ENCODE measurements at regions not wholly inside any gene's neighbourhood (a gene's known extent, or its start where the extent isn't known, plus 50 kb on each side); places are given as distances from the start of the nearest gene placed in this dataset.

DNA sequence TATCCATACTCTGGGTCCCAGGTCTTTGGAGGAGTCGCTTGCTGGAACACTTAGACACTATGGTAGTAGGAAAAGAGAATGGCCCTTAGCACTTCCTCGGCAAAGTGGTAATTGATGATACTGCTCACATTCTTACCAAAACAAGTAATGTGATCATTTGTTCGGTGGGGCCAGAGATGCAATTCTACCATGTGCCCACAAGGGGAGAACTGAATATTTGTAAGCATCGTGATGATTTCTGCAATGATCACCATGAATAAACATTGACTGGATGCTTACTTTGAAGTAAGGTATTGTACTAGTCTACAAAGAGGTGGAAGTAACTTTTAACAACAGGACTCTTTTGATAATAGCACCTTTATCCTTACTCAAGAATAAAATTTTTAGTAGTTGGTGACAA lies 109.7 kb downstream of the CD8B2 start:
- DNase-seq (no peak), ATAC-seq (no peak)
- Histone ChIP-seq H3K27me3 (ENCODE audit: control insufficient read depth, insufficient read depth) (no peaks in the 10 kb centered on the region), H3K4me1 (ENCODE audit: control insufficient read depth, insufficient read depth, low read length) (no peaks in the 10 kb centered on the region), H3K9me3 (ENCODE audit: control insufficient read depth, low read length) (no peaks in the 10 kb centered on the region), H3K4me3 (ENCODE audit: low read length) (no peak overlapping the region), H3K27ac (ENCODE audit: low read length) (no peak overlapping the region)
- intact Hi-C loops (cut with DNase I), result no loop called here
- 58% methylated on average over 4 of the region's 4 CpGs for WGBS

- no peak for DNase-seq
- WGBS, result 89% methylated on average over 3 of the region's 3 CpGs
- no peaks in the 10 kb centered on the region for H3K9me3 ChIP-seq (ENCODE audit: control insufficient read depth, low read length)
- ATAC-seq, result no peak
- no peak overlapping the region for H3K4me3 ChIP-seq (ENCODE audit: low read length)
- H3K4me1 ChIP-seq (ENCODE audit: control insufficient read depth, insufficient read depth, low read length), result no peaks in the 10 kb centered on the region
- H3K27ac ChIP-seq (ENCODE audit: low read length), result no peak overlapping the region
- no peaks in the 10 kb centered on the region for H3K27me3 ChIP-seq (ENCODE audit: control insufficient read depth, insufficient read depth)
- intact Hi-C loops (cut with DNase I), result no loop called here
Observed at GRCh38 chr2:106599540-106599939, 112.4 kb downstream of the CD8B2 start.

DNA sequence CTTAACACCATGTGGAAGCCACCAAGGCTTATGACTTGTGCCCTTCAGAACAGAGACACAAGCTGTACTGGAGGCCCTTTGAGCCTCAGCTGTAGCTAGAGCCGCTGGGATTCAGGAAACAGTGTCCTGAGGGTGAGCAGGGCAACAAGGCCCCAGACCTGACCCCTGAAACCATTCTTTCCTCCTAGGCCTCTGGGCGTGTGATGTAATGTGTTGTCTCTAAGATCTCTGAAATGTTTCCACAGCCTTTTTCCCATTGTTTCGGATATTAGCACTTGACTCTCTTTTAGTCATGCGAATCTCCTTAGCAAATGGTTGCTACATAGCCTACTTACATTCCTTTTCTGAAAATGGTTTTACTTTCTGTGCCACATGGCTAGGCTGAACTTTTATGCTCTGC lies 114.9 kb downstream of the CD8B2 start:
- ATAC-seq, result no peak
- Histone ChIP-seq H3K4me3 (ENCODE audit: low read length) (no peak overlapping the region), H3K4me1 (ENCODE audit: control insufficient read depth, insufficient read depth, low read length) (no peaks in the 10 kb centered on the region), H3K27ac (ENCODE audit: low read length) (no peak overlapping the region), H3K9me3 (ENCODE audit: control insufficient read depth, low read length) (no peaks in the 10 kb centered on the region), H3K27me3 (ENCODE audit: control insufficient read depth, insufficient read depth) (no peaks in the 10 kb centered on the region)
- 79% methylated on average over 4 of the region's 4 CpGs for WGBS
- DNase-seq, result no peak
- intact Hi-C loops (cut with DNase I), result no loop called here

DNA sequence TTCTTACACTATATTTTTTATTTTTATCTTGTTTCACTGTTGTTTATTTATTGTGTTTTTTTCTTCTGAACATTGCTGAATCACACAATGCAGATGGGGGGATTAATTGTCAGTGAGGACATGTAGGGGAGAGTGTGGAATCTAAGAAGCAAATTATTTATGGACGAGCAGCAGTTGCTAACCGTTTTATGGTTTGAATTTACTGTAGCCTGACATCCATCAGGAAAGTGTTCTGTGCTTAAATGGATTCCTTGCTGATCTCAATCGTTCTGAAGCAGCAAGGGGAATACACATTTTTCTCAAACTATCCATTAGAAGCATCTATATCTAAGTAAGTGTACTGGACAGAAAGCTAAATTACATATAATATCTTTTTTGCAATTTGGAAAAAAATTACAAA lies 119.5 kb downstream of the CD8B2 start:
- no peak overlapping the region for H3K27ac ChIP-seq (ENCODE audit: low read length)
- 78% methylated on average over 3 of the region's 3 CpGs for WGBS
- no peaks in the 10 kb centered on the region for H3K9me3 ChIP-seq (ENCODE audit: control insufficient read depth, low read length)
- no peaks in the 10 kb centered on the region for H3K27me3 ChIP-seq (ENCODE audit: control insufficient read depth, insufficient read depth)
- DNase-seq (no peak), ATAC-seq (no peak)
- H3K4me1 ChIP-seq (ENCODE audit: control insufficient read depth, insufficient read depth, low read length), result no peaks in the 10 kb centered on the region
- intact Hi-C loops (cut with DNase I), result no loop called here
- no peak overlapping the region for H3K4me3 ChIP-seq (ENCODE audit: low read length)

- Histone ChIP-seq H3K9me3 (ENCODE audit: control insufficient read depth, low read length) (no peaks in the 10 kb centered on the region), H3K4me3 (ENCODE audit: low read length) (no peak overlapping the region), H3K27me3 (ENCODE audit: control insufficient read depth, insufficient read depth) (no peaks in the 10 kb centered on the region), H3K27ac (ENCODE audit: low read length) (no peak overlapping the region), H3K4me1 (ENCODE audit: control insufficient read depth, insufficient read depth, low read length) (no peaks in the 10 kb centered on the region)
- no peak for ATAC-seq
- DNase-seq, result no peak
- intact Hi-C loops (cut with DNase I), result no loop called here
- 93% methylated on average over 1 of the region's 1 CpG for WGBS
Observed at GRCh38 chr2:106607371-106607770, 120.2 kb downstream of the CD8B2 start.

- H3K9me3 ChIP-seq (ENCODE audit: control insufficient read depth, low read length), result no peaks in the 10 kb centered on the region
- H3K4me3 ChIP-seq (ENCODE audit: low read length), result no peak overlapping the region
- ATAC-seq (no peak), DNase-seq (no peak)
- H3K27me3 ChIP-seq (ENCODE audit: control insufficient read depth, insufficient read depth), result no peaks in the 10 kb centered on the region
- WGBS, result 85% methylated on average over 2 of the region's 2 CpGs
- no peak overlapping the region for H3K27ac ChIP-seq (ENCODE audit: low read length)
- no peaks in the 10 kb centered on the region for H3K4me1 ChIP-seq (ENCODE audit: control insufficient read depth, insufficient read depth, low read length)
- intact Hi-C loops (cut with DNase I), result no loop called here
Observed at GRCh38 chr2:106609780-106610179, 122.6 kb downstream of the CD8B2 start.

DNA sequence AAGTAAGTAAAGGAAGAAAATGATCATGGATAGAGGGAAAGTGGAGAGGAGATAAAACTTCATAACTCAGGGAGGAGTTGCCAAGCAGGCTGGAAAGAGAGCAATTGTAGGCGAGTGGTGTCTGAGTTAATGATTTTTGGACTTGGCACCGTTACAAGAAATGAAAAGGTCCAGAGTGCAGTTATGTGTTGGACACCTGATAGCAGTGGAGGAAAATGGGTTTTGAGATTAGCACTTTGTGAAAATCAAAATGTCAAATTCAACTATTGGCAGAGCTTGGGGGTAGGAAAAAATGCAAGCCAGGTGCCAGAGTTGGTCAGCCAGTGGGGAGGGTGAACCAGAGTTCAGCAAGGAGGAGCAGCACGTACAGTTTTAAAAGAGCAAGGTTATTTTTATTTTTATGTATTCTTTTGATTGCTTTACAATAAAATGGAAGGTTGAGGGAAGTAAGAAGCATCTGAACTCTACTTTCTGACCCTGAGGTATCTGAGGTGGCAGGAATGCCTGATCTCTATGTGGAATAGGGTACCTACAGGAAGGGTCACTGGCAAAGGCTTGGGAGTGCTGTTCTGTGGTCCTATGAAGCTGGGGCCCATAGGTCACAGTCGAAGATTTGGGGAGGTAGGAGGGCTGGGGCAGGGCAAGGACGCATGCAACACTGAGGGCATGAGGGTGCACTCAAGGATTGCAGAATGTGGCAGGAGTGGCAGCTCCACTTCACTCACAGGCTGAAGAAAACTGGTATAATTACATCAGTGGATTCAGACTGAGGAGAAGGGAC lies 127.5 kb downstream of the CD8B2 start:
- intact Hi-C loops (cut with DNase I), result no loop called here
- peak; percentile 70 to 75 for ATAC-seq
- peak overlapping the region; percentile 30 for H3K27ac ChIP-seq (ENCODE audit: low read length)

DNA sequence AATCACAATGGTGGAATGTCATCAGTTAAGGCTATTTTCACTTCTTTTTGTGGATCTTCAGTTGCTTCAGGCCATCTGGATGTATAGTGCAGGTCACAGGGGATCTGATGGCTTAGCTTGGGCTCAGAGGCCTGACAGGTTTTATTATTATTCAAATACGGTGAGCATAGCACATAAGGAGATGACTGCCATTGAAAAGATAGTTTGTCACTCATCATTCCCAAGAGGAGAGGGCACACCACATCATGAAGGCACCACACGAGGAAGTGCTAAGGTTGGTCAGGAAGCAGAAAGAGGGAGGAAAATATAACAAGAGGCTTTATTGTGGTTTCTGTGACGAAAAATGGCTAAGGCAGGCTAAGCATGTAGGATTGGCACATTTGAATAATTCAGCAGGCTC lies 131.4 kb downstream of the CD8B2 start:
- ATAC-seq, result no peak
- WGBS, result 71% methylated on average over 3 of the region's 3 CpGs

More for the DNA sequence above, 127.5 kb downstream of the CD8B2 start:
- H3K27me3 ChIP-seq (ENCODE audit: control insufficient read depth, insufficient read depth), result no peaks in the 10 kb centered on the region
- no peak overlapping the region for H3K4me3 ChIP-seq (ENCODE audit: low read length)
- H3K9me3 ChIP-seq (ENCODE audit: control insufficient read depth, low read length), result no peaks in the 10 kb centered on the region
- 40% methylated on average over 5 of the region's 5 CpGs for WGBS
- H3K4me1 ChIP-seq (ENCODE audit: control insufficient read depth, insufficient read depth, low read length), result peaks cover 2% of the 10 kb centered on the region
- no peak for DNase-seq

GRCh38 chr2:106623456-106623855 lies 136.3 kb downstream of the CD8B2 start:
- no peak overlapping the region for H3K4me3 ChIP-seq (ENCODE audit: low read length)
- no peak overlapping the region for H3K27ac ChIP-seq (ENCODE audit: low read length)
- WGBS, result 78% methylated on average over 2 of the region's 2 CpGs
- no peaks in the 10 kb centered on the region for H3K27me3 ChIP-seq (ENCODE audit: control insufficient read depth, insufficient read depth)
- no peaks in the 10 kb centered on the region for H3K9me3 ChIP-seq (ENCODE audit: control insufficient read depth, low read length)
- ATAC-seq (no peak), DNase-seq (no peak)
- intact Hi-C loops (cut with DNase I), result no loop called here
- H3K4me1 ChIP-seq (ENCODE audit: control insufficient read depth, insufficient read depth, low read length), result no peaks in the 10 kb centered on the region

More for the DNA sequence above, 131.4 kb downstream of the CD8B2 start:
- intact Hi-C loops (cut with DNase I), result no loop called here
- DNase-seq, result no peak
- Histone ChIP-seq H3K27ac (ENCODE audit: low read length) (no peak overlapping the region), H3K4me1 (ENCODE audit: control insufficient read depth, insufficient read depth, low read length) (peaks cover 2% of the 10 kb centered on the region), H3K9me3 (ENCODE audit: control insufficient read depth, low read length) (no peaks in the 10 kb centered on the region), H3K27me3 (ENCODE audit: control insufficient read depth, insufficient read depth) (no peaks in the 10 kb centered on the region), H3K4me3 (ENCODE audit: low read length) (no peak overlapping the region)

- WGBS, result 83% methylated on average over 2 of the region's 2 CpGs
- intact Hi-C loops (cut with DNase I), result no loop called here
- Histone ChIP-seq H3K27me3 (ENCODE audit: control insufficient read depth, insufficient read depth) (no peaks in the 10 kb centered on the region), H3K4me3 (ENCODE audit: low read length) (no peak overlapping the region), H3K4me1 (ENCODE audit: control insufficient read depth, insufficient read depth, low read length) (no peaks in the 10 kb centered on the region), H3K27ac (ENCODE audit: low read length) (no peak overlapping the region), H3K9me3 (ENCODE audit: control insufficient read depth, low read length) (no peaks in the 10 kb centered on the region)
- no peak for ATAC-seq
- no peak for DNase-seq
Observed at GRCh38 chr2:106624787-106625380, 137.7 kb downstream of the CD8B2 start.

- intact Hi-C loops (cut with DNase I), result no loop called here
- Histone ChIP-seq H3K27me3 (ENCODE audit: control insufficient read depth, insufficient read depth) (no peaks in the 10 kb centered on the region), H3K4me3 (ENCODE audit: low read length) (no peak overlapping the region), H3K27ac (ENCODE audit: low read length) (no peak overlapping the region), H3K4me1 (ENCODE audit: control insufficient read depth, insufficient read depth, low read length) (no peaks in the 10 kb centered on the region), H3K9me3 (ENCODE audit: control insufficient read depth, low read length) (no peaks in the 10 kb centered on the region)
- DNase-seq (no peak), ATAC-seq (no peak)
- 89% methylated on average over 3 of the region's 3 CpGs for WGBS
Observed at GRCh38 chr2:106628377-106628776, 141.2 kb downstream of the CD8B2 start.

Measured in right cardiac atrium (tissue), 5 donors.